ENCODE measurements at regions not wholly inside any gene's neighbourhood (a gene's known extent, or its start where the extent isn't known, plus 50 kb on each side); places are given as distances from the start of the nearest gene placed in this dataset.

GRCh38 chr3:165716592-165716991, 120.6 kb downstream of the BCHE start:
- no peak overlapping the region for H2BK120ac ChIP-seq (ENCODE audit: insufficient read depth, low read length, poor library complexity)
- no peak overlapping the region for H4K8ac ChIP-seq (ENCODE audit: low read depth, low read length)
- DNase-seq, result no peak
- H2BK5ac ChIP-seq (ENCODE audit: low read depth, low read length, poor library complexity), result no peak overlapping the region
- H3K79me2 ChIP-seq (ENCODE audit: control insufficient read depth, insufficient read depth, low read length, poor library complexity), result no peaks in the 10 kb centered on the region
- no peak overlapping the region for H3K23ac ChIP-seq (ENCODE audit: low read length)
- no peaks in the 10 kb centered on the region for H3K4me1 ChIP-seq (ENCODE audit: control insufficient read depth in 1 of 2, insufficient read depth in 2 of 2, low read length in 2 of 2)
- H3K27me3 ChIP-seq (ENCODE audit: insufficient read depth, low read length), result no peaks in the 10 kb centered on the region
- H3K36me3 ChIP-seq (ENCODE audit: control insufficient read depth in 1 of 2, insufficient read depth in 2 of 2, low read length in 2 of 2), result no peaks in the 10 kb centered on the region
- no peak overlapping the region for H4K91ac ChIP-seq (ENCODE audit: low read depth, low read length)
- no peak overlapping the region for H3K4me2 ChIP-seq (ENCODE audit: low read length)
- H3K14ac ChIP-seq (ENCODE audit: low read length), result no peak overlapping the region
- no peak overlapping the region for H3K4ac ChIP-seq (ENCODE audit: low read depth, low read length)
- H3K18ac ChIP-seq (ENCODE audit: low read length), result no peak overlapping the region
- H3K9me3 ChIP-seq (ENCODE audit: insufficient read depth, low read depth, low read length), result peaks cover 9% of the 10 kb centered on the region
- no peaks in the 10 kb centered on the region for H3K79me1 ChIP-seq (ENCODE audit: low read length)
- H2AK5ac ChIP-seq (ENCODE audit: low read length), result no peak overlapping the region
- no peak overlapping the region for H3K9ac ChIP-seq (ENCODE audit: low read length)
- H3K27ac ChIP-seq (ENCODE audit: low read depth, low read length), result no peak overlapping the region
- no peak overlapping the region for H4K12ac ChIP-seq (ENCODE audit: low read depth, low read length)
- H2AFZ ChIP-seq (ENCODE audit: insufficient read depth, low read length, poor library complexity), result no peak overlapping the region
- no peak overlapping the region for H3K4me3 ChIP-seq (ENCODE audit: low read depth, low read length)
- no peak overlapping the region for H2BK12ac ChIP-seq (ENCODE audit: low read length)

DNA sequence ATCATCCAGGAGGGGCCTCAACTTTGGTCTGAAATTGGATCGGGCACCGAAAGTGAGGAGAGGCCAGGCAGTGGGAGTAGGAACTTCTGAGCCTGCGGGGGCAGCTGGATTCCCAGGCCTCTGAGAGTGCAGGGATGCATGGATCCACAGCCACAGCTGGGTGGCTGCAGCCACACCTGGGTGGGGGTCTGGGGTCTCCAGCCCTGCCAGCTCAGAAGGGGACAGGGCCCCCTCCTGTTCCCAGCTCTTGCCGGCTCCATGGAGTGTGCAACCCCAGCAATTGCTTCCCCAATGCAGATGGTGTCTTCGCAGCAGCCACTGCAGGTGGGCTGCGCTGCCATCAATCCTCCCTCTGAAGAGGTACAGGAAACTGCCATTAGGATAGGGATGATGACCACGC, 123.7 kb downstream of the BCHE start:
- Histone ChIP-seq H2AK5ac (ENCODE audit: low read length) (no peak overlapping the region), H2BK5ac (ENCODE audit: low read depth, low read length, poor library complexity) (no peak overlapping the region), H4K91ac (ENCODE audit: low read depth, low read length) (no peak overlapping the region), H3K27ac (ENCODE audit: low read depth, low read length) (no peak overlapping the region), H3K27me3 (ENCODE audit: insufficient read depth, low read length) (no peaks in the 10 kb centered on the region), H3K4ac (ENCODE audit: low read depth, low read length) (no peak overlapping the region), H4K12ac (ENCODE audit: low read depth, low read length) (no peak overlapping the region), H2BK120ac (ENCODE audit: insufficient read depth, low read length, poor library complexity) (no peak overlapping the region), H3K23ac (ENCODE audit: low read length) (no peak overlapping the region), H3K79me1 (ENCODE audit: low read length) (no peaks in the 10 kb centered on the region), H3K9me3 (ENCODE audit: insufficient read depth, low read depth, low read length) (no peaks in the 10 kb centered on the region), H3K4me3 (ENCODE audit: low read depth, low read length) (no peak overlapping the region), H3K9ac (ENCODE audit: low read length) (no peak overlapping the region), H2BK12ac (ENCODE audit: low read length) (no peak overlapping the region), H3K79me2 (ENCODE audit: control insufficient read depth, insufficient read depth, low read length, poor library complexity) (no peaks in the 10 kb centered on the region), H3K4me2 (ENCODE audit: low read length) (no peak overlapping the region), H3K36me3 (ENCODE audit: control insufficient read depth in 1 of 2, insufficient read depth in 2 of 2, low read length in 2 of 2) (no peaks in the 10 kb centered on the region), H2AFZ (ENCODE audit: insufficient read depth, low read length, poor library complexity) (no peak overlapping the region), H3K4me1 (ENCODE audit: control insufficient read depth in 1 of 2, insufficient read depth in 2 of 2, low read length in 2 of 2) (no peaks in the 10 kb centered on the region), H3K18ac (ENCODE audit: low read length) (no peak overlapping the region), H4K8ac (ENCODE audit: low read depth, low read length) (no peak overlapping the region), H3K14ac (ENCODE audit: low read length) (no peak overlapping the region)
- no peak for DNase-seq
- no CpG with 5 or more reads among the region's 7 CpGs for WGBS (ENCODE audit: extremely low coverage, insufficient coverage, insufficient read length)

- WGBS (ENCODE audit: extremely low coverage, insufficient coverage, insufficient read length), result no CpG with 5 or more reads among the region's 8 CpGs
These were observed 124.8 kb downstream of the BCHE start for GRCh38 chr3:165712382-165712781.

GRCh38 chr3:165697910-165698309, 139.3 kb downstream of the BCHE start:
- Histone ChIP-seq H2BK5ac (ENCODE audit: low read depth, low read length, poor library complexity) (no peak overlapping the region), H2AFZ (ENCODE audit: insufficient read depth, low read length, poor library complexity) (no peak overlapping the region), H3K4me2 (ENCODE audit: low read length) (no peak overlapping the region), H3K36me3 (ENCODE audit: control insufficient read depth in 1 of 2, insufficient read depth in 2 of 2, low read length in 2 of 2) (no peaks in the 10 kb centered on the region), H3K27me3 (ENCODE audit: insufficient read depth, low read length) (no peaks in the 10 kb centered on the region), H3K79me2 (ENCODE audit: control insufficient read depth, insufficient read depth, low read length, poor library complexity) (no peaks in the 10 kb centered on the region), H3K9ac (ENCODE audit: low read length) (no peak overlapping the region), H3K18ac (ENCODE audit: low read length) (no peak overlapping the region), H3K4me3 (ENCODE audit: low read depth, low read length) (no peak overlapping the region), H3K4me1 (ENCODE audit: control insufficient read depth in 1 of 2, insufficient read depth in 2 of 2, low read length in 2 of 2) (no peaks in the 10 kb centered on the region), H2BK120ac (ENCODE audit: insufficient read depth, low read length, poor library complexity) (no peak overlapping the region), H2BK12ac (ENCODE audit: low read length) (no peak overlapping the region), H3K4ac (ENCODE audit: low read depth, low read length) (no peak overlapping the region), H4K12ac (ENCODE audit: low read depth, low read length) (no peak overlapping the region), H3K23ac (ENCODE audit: low read length) (no peak overlapping the region), H4K91ac (ENCODE audit: low read depth, low read length) (no peak overlapping the region), H2AK5ac (ENCODE audit: low read length) (no peak overlapping the region), H3K9me3 (ENCODE audit: insufficient read depth, low read depth, low read length) (no peaks in the 10 kb centered on the region), H3K14ac (ENCODE audit: low read length) (no peak overlapping the region), H3K79me1 (ENCODE audit: low read length) (no peaks in the 10 kb centered on the region), H4K8ac (ENCODE audit: low read depth, low read length) (no peak overlapping the region), H3K27ac (ENCODE audit: low read depth, low read length) (no peak overlapping the region)
- WGBS (ENCODE audit: extremely low coverage, insufficient coverage, insufficient read length), result no CpG with 5 or more reads among the region's 2 CpGs
- no peak for DNase-seq

More at GRCh38 chr3:165712382-165712781, 124.8 kb downstream of the BCHE start:
- Histone ChIP-seq H2AFZ (ENCODE audit: insufficient read depth, low read length, poor library complexity) (no peak overlapping the region), H3K23ac (ENCODE audit: low read length) (no peak overlapping the region), H3K4me1 (ENCODE audit: control insufficient read depth in 1 of 2, insufficient read depth in 2 of 2, low read length in 2 of 2) (no peaks in the 10 kb centered on the region), H2BK120ac (ENCODE audit: insufficient read depth, low read length, poor library complexity) (no peak overlapping the region), H3K4ac (ENCODE audit: low read depth, low read length) (no peak overlapping the region), H3K4me2 (ENCODE audit: low read length) (no peak overlapping the region), H3K27me3 (ENCODE audit: insufficient read depth, low read length) (no peaks in the 10 kb centered on the region), H3K27ac (ENCODE audit: low read depth, low read length) (no peak overlapping the region), H4K12ac (ENCODE audit: low read depth, low read length) (no peak overlapping the region), H3K79me1 (ENCODE audit: low read length) (no peaks in the 10 kb centered on the region), H4K91ac (ENCODE audit: low read depth, low read length) (no peak overlapping the region), H3K4me3 (ENCODE audit: low read depth, low read length) (no peak overlapping the region), H3K79me2 (ENCODE audit: control insufficient read depth, insufficient read depth, low read length, poor library complexity) (no peaks in the 10 kb centered on the region), H2BK5ac (ENCODE audit: low read depth, low read length, poor library complexity) (no peak overlapping the region), H3K18ac (ENCODE audit: low read length) (no peak overlapping the region), H3K9ac (ENCODE audit: low read length) (no peak overlapping the region), H4K8ac (ENCODE audit: low read depth, low read length) (no peak overlapping the region), H2AK5ac (ENCODE audit: low read length) (no peak overlapping the region), H3K9me3 (ENCODE audit: insufficient read depth, low read depth, low read length) (no peaks in the 10 kb centered on the region), H2BK12ac (ENCODE audit: low read length) (no peak overlapping the region), H3K14ac (ENCODE audit: low read length) (no peak overlapping the region), H3K36me3 (ENCODE audit: control insufficient read depth in 1 of 2, insufficient read depth in 2 of 2, low read length in 2 of 2) (no peaks in the 10 kb centered on the region)
- DNase-seq, result no peak
